Spinal cord (tissue), 9 donors: ENCODE measurements at regions not wholly inside any gene's neighbourhood (a gene's known extent, or its start where the extent isn't known, plus 50 kb on each side); places are given as distances from the start of the nearest gene placed in this dataset.
"Not testable (repeated sequence)": the region's sequence is repeated elsewhere in the genome, so short reads cannot be mapped to it uniquely, and the experiment has no call there.

Experiments used
- DNase-seq, 6 donors: peaks; one replicate each; pipeline versions ENCODE4 v3.0.0 to v3.0.0-alpha.2; 2013 to 2015; ENCODE audit warnings: low spot score in 6 of 6, low read depth in 4 of 6
- H3K27ac ChIP-seq: one replicate; pipeline ENCODE4 v1.5.1; 2013; ENCODE audit warnings: low read depth, low read length, control low read depth
- H3K27me3 ChIP-seq: one replicate; pipeline ENCODE4 v1.6.1; 2013; ENCODE audit warnings: low read length; ENCODE audit not compliant: control insufficient read depth, insufficient read depth
- H3K36me3 ChIP-seq: one replicate; pipeline ENCODE4 v1.6.1; 2013; ENCODE audit warnings: low read length; ENCODE audit not compliant: control insufficient read depth, insufficient read depth
- H3K4me1 ChIP-seq: one replicate; pipeline ENCODE4 v1.6.1; 2013; ENCODE audit warnings: low read length; ENCODE audit not compliant: control insufficient read depth, insufficient read depth
- H3K4me3 ChIP-seq: one replicate; pipeline ENCODE4 v1.5.1; 2013; ENCODE audit warnings: low read depth, low read length, control low read depth
- H3K9me3 ChIP-seq: one replicate; pipeline ENCODE4 v1.6.1; 2013; ENCODE audit warnings: low read length; ENCODE audit not compliant: control insufficient read depth, insufficient read depth
- WGBS: methylation state at CpG from one replicate; pipeline ENCODE4 v1.1.5; 2013; ENCODE audit warnings: missing lambda C conversion rate; ENCODE audit not compliant: insufficient coverage; 5-methylcytosine and 5-hydroxymethylcytosine counted together
- donor health status: healthy.

DNA sequence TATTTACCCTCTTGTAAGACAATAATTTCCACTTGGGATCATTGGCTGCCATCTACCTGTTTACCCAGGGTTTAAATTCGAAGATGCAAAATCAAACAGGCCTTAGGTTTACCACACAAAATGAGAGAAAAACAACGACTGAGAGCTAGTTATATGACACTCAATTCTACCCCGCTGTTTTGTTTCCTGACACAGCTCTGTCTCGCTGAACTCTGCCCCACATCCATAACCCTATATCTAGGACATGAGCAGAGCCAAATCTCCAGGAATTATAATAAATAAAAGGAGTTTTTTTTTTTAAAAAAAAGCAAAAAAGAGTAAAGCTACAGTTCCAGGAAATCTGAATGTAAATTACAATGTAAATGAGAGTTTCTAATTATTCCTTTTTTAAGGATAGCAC is 165.4 kb upstream of the NR2F2 start:
- no peaks in the 10 kb centered on the region for H3K27me3 ChIP-seq
- WGBS: no CpG with 5 or more reads among the region's 4 CpGs

DNA sequence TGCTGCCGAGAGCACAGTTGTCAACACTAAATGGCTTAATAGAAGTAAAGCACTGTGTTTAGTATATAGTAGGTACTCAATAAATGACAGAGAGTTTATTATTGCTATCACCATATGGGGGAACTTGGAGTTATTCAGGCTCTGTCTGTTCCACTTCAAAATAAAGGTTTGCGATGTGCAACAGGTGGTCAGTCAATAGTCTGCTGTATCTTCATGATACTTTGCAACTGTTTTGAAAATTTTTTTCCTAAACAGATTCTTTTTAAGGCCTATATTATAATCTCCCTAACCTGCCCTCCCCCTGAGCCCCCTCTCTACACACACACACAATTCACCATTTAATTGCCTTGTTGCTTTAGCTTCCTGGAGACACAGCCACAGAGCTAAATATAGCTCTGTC is 164.7 kb upstream of the NR2F2 start:
- 75% methylated on average over 1 of the region's 2 CpGs for WGBS
- Histone ChIP-seq H3K27ac (peak overlapping the region; percentile 88), H3K4me3 (no peak overlapping the region), H3K36me3 (no peaks in the 10 kb centered on the region), H3K4me1 (no peaks in the 10 kb centered on the region), H3K27me3 (no peaks in the 10 kb centered on the region), H3K9me3 (no peaks in the 10 kb centered on the region)
- no peak for DNase-seq

More for the DNA sequence above, 165.4 kb upstream of the NR2F2 start:
- no peak for DNase-seq
- H3K4me1 ChIP-seq: no peaks in the 10 kb centered on the region
- H3K9me3 ChIP-seq: no peaks in the 10 kb centered on the region
- H3K27ac ChIP-seq: peak overlapping the region; percentile 88
- H3K4me3 ChIP-seq: no peak overlapping the region
- H3K36me3 ChIP-seq: no peaks in the 10 kb centered on the region

DNA sequence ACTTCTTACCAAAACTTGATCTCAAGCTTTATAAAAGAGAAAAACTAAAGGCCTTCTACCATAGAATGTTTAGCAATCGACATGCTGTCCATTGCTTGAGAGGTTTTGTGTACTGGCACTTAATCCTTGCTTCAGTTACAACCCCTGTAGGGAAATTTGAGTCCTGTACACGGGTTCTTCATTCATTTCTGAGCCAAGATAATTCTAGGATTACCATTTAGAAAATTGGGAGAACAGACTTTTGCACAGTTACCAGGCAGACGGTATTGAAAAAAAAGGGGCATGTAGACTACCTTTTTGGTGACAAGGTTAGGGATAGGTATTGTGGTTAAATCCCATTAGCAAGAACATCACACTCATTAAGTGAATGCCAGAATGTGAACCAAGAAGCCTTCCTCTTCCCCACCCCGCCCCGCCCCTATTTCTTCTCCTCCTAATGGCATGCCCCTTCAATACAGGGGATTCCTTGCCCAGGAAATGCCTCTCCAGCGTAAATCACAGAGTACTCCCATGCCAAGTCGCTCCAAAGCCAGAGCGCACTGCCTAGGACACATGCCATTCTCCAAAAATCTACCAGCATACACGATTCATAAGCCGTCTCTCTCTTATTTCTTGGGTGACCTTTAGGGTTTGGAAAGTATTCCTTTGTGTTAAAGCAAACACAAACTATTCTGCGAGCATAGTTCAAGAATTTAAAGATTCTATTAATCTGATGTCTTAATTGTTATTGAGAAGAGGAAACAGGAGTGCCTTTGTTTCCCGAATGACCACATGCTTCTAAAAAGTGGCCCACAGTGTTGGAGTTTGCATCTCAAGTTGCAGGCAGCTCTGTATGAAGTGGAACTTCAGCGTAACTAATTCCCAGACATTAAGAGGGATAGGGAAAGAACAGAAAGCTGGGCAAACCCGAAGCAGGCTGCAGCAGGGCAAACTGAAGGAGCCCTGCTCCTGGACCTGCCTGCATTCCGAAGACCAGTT is 164.0 kb upstream of the NR2F2 start:
- WGBS: 27% methylated on average over 7 of the region's 15 CpGs
- Histone ChIP-seq H3K4me3 (no peak overlapping the region), H3K4me1 (no peaks in the 10 kb centered on the region), H3K27ac (peak overlapping the region; percentile 88), H3K9me3 (no peaks in the 10 kb centered on the region), H3K36me3 (no peaks in the 10 kb centered on the region), H3K27me3 (no peaks in the 10 kb centered on the region)
- DNase-seq: peak; percentile 42 to 76 (median 59)

DNA sequence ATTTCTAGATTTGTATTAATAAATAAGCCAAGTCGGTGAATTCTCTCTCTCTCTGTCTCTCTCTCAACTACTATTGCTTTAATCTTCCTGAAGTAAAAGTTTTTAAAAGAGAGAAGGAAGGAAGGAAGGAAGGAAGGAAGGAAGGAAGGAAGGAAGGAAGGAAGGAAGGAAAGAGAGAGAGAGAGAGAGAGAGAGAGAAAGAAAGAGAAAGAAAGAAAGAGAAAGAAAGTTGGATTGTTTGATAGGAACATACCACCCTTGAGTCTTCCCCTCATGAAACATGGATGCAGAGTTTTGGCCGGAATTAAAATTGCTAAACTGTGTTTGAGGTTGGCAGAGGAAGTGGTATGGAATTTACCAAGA is 159.9 kb upstream of the NR2F2 start:
- DNase-seq, H3K36me3 ChIP-seq, H3K27ac ChIP-seq, H3K9me3 ChIP-seq, H3K27me3 ChIP-seq, H3K4me1 ChIP-seq, H3K4me3 ChIP-seq: not testable (repeated sequence)
- WGBS: no CpG with 5 or more reads among the region's 2 CpGs

DNA sequence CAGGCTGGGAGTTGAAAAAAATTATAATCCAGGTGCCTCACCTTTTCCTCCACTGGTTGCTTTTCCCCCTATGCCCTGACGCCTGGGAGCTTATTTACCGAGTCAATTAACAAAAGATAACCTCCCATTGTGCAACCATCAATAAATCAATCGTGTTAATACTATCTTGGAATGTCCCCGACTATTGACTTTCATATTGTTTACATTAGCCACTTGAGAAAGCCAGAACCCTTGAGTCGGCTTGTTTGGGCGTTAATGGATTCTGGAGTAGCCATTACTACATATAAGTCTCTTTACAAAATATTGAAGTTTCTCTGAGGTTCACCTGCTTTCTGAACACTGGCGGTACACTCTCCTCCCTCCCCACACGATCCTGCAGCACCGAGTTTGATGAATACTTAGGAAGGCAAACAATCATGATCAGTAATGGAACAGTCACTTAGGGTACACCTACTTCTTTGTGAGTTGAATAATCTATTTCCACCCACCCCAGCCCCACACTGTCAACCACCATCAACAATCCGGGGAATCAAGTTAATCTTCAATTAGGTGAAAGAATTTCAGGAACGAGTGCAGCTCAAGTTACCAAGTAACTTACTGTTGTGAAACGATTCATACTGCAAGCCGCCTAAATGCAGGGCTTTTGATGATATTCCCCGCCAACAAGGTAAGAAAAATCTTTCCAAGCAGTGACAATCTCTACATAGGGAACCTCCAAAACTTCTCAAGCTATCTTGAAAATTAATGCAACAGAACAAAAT is 159.3 kb upstream of the NR2F2 start:
- no peak overlapping the region for H3K27ac ChIP-seq
- H3K9me3 ChIP-seq: no peaks in the 10 kb centered on the region
- no peak overlapping the region for H3K4me3 ChIP-seq
- no peaks in the 10 kb centered on the region for H3K27me3 ChIP-seq
- no peaks in the 10 kb centered on the region for H3K4me1 ChIP-seq
- no peaks in the 10 kb centered on the region for H3K36me3 ChIP-seq
- 49% methylated on average over 4 of the region's 14 CpGs for WGBS
- DNase-seq: no peak

DNA sequence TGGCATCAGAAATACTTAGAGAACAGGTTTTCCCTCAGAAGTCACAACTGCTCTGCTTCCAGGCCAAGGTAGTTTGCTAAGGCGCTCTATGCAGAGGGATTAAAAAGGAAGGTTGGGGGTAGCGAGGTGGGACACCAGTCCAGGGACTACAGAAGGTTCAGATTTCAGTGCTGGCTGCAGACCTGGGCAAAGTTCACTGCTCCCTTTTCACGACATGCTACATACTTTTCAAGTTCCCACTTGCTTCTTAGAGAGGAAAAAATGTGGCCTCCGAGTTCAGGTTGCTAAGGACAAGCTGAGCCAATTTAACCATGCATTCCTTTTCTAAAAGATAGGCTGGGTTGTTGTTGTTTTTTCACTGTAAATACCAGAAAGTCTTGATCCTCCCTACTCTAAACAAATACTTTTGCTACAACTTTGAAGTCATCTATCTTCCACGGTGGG is 158.6 kb upstream of the NR2F2 start:
- H3K4me3 ChIP-seq: no peak overlapping the region

DNA sequence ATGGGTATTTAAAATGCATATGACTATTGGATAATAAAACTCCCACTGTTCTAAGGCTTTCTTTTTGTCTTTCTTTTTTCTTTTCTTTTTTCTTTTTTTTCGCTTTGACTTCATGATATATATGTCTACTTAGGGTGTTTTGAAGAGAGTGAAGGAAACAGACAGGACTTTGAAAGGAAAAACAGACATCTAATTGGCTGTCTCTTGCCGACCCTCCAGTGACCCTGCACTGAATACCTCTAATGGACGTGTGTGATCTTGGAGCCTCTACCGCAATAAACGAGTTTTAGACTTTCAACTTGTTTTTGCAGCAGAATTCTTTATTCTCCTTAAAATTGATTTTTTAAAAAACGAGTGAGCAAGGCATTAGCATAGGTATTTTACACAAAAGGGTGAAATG is 158.1 kb upstream of the NR2F2 start:
- H3K4me1 ChIP-seq: no peaks in the 10 kb centered on the region
- no peak overlapping the region for H3K4me3 ChIP-seq
- no peak for DNase-seq
- no peaks in the 10 kb centered on the region for H3K9me3 ChIP-seq
- H3K27me3 ChIP-seq: no peaks in the 10 kb centered on the region
- no peaks in the 10 kb centered on the region for H3K36me3 ChIP-seq
- WGBS: 31% methylated on average over 3 of the region's 6 CpGs
- no peak overlapping the region for H3K27ac ChIP-seq

More for the DNA sequence above, 158.6 kb upstream of the NR2F2 start:
- Histone ChIP-seq H3K36me3 (no peaks in the 10 kb centered on the region), H3K27me3 (no peaks in the 10 kb centered on the region), H3K9me3 (no peaks in the 10 kb centered on the region), H3K27ac (no peak overlapping the region), H3K4me1 (no peaks in the 10 kb centered on the region)
- 43% methylated on average over 1 of the region's 5 CpGs for WGBS
- peak in 2 of 6 donors; percentile 38 to 52 for DNase-seq

DNA sequence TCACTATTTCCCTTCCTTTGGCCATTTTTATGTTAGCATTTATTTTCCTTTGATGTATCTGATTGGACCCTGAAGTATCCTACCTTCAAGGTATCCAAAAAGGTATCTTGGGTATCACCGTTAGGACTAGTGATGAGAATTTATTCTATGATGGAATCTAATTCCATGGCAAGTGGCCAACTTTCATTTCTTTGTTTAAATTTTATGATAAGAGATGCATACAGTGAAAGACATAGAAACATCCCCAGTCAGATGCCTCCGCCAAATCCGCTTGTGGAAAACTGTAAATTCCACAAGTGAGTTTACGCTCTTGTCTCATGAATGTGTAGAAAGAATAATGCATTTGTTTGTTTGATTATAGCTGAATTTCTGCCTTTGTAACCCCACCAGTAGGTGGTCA is 153.7 kb upstream of the NR2F2 start:
- H3K27me3 ChIP-seq: no peaks in the 10 kb centered on the region
- no peak overlapping the region for H3K27ac ChIP-seq
- DNase-seq: no peak
- no peaks in the 10 kb centered on the region for H3K4me1 ChIP-seq
- WGBS: no CpG with 5 or more reads among the region's 4 CpGs
- no peak overlapping the region for H3K4me3 ChIP-seq
- H3K36me3 ChIP-seq: no peaks in the 10 kb centered on the region
- no peaks in the 10 kb centered on the region for H3K9me3 ChIP-seq

DNA sequence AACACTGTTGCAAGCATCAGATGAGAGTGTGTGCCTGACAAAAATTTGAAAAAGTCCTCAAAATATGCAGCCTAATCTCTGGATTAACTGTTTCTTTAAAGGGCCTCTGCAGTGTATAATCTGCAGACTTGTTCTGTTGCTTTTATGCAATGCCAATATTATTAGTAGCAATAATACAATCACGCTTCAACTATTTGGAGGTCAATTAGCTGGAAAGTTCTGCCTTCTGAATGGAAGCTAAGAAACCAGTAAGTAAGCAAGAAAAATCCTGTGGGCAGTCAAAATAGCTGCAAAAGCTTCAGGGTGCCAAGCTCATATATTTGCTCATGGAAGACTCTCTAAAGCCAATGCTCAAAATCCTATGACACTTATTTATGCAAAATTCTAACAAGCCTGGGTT is 153.2 kb upstream of the NR2F2 start:
- no CpG with 5 or more reads among the region's 1 CpG for WGBS
- Histone ChIP-seq H3K9me3 (no peaks in the 10 kb centered on the region), H3K27me3 (no peaks in the 10 kb centered on the region), H3K27ac (no peak overlapping the region), H3K4me1 (no peaks in the 10 kb centered on the region), H3K4me3 (no peak overlapping the region), H3K36me3 (no peaks in the 10 kb centered on the region)
- DNase-seq: peak in 1 of 6 donors; percentile 33
